Endodermal cell (in vitro differentiated cells): ENCODE measurements at regions not wholly inside any gene's neighbourhood (a gene's known extent, or its start where the extent isn't known, plus 50 kb on each side); places are given as distances from the start of the nearest gene placed in this dataset.

Source experiments
- DNase-seq: peaks from one replicate; pipeline ENCODE4 v3.0.0-alpha.2; 2017
- H3K27ac ChIP-seq: 2 replicates; pipeline ENCODE4 v1.5.1; 2013; ENCODE audit warnings: mild to moderate bottlenecking, low read depth, low read length, moderate library complexity
- H3K27me3 ChIP-seq: 2 replicates; pipeline ENCODE4 v1.6.1; 2013; ENCODE audit warnings: mild to moderate bottlenecking, low read length, moderate library complexity; ENCODE audit not compliant: insufficient read depth, control insufficient read depth, poor library complexity, severe bottlenecking
- H3K36me3 ChIP-seq: 2 replicates; pipeline ENCODE4 v1.7.0; 2013; ENCODE audit warnings: mild to moderate bottlenecking, low read length, moderate library complexity; ENCODE audit not compliant: control insufficient read depth, insufficient read depth
- H3K4me1 ChIP-seq: one replicate; pipeline ENCODE4 v1.7.0; 2013; ENCODE audit warnings: low read length; ENCODE audit not compliant: control insufficient read depth, insufficient read depth
- H3K4me3 ChIP-seq: 2 replicates; pipeline ENCODE4 v1.5.1; 2013; ENCODE audit warnings: mild to moderate bottlenecking, low read length, moderate library complexity
- H3K9ac ChIP-seq: 2 replicates; pipeline ENCODE4 v1.6.1; 2013; ENCODE audit warnings: mild to moderate bottlenecking, low read length, moderate library complexity; ENCODE audit not compliant: poor library complexity, severe bottlenecking; ENCODE audit errors: extremely low read depth
- H3K9me3 ChIP-seq: 2 replicates; pipeline ENCODE4 v1.6.1; 2013; ENCODE audit warnings: mild to moderate bottlenecking, low read length, moderate library complexity; ENCODE audit not compliant: control insufficient read depth
- H3K27ac Mint-ChIP-seq: 2 replicates; pipeline ENCODE4 v1.8.0; 2020; ENCODE audit warnings: mixed read lengths
- H3K27me3 Mint-ChIP-seq: 2 replicates; pipeline ENCODE4 v1.8.0; 2021; ENCODE audit warnings: mild to moderate bottlenecking, mixed read lengths; ENCODE audit not compliant: insufficient read depth
- H3K36me3 Mint-ChIP-seq: 2 replicates; pipeline ENCODE4 v1.8.0; 2020; ENCODE audit warnings: low read depth, mixed read lengths
- H3K4me1 Mint-ChIP-seq: 2 replicates; pipeline ENCODE4 v1.8.0; 2020; ENCODE audit warnings: mixed read lengths
- H3K4me3 Mint-ChIP-seq: 2 replicates; pipeline ENCODE4 v1.8.0; 2020; ENCODE audit warnings: mild to moderate bottlenecking, moderate library complexity, mixed read lengths
- H3K9me3 Mint-ChIP-seq: 2 replicates; pipeline ENCODE4 v1.8.0; 2020; ENCODE audit warnings: mild to moderate bottlenecking, mixed read lengths
- CTCF ChIP-seq: fragments of 200-600 bp; sonication (generic); conservative IDR thresholded peaks from 2 replicates; pipeline ENCODE4 v1.5.0; 2021; ENCODE audit warnings: antibody characterized with exemption, mild to moderate bottlenecking
- WGBS, 2 experiments: methylation state at CpG; one replicate each; pipeline versions ENCODE4 v1.1.5 to v1.1.7; 2013; ENCODE audit warnings: missing lambda C conversion rate in 2 of 2, mixed read lengths in 1 of 2; ENCODE audit not compliant: insufficient coverage in 1 of 2, insufficient read length in 1 of 2; 5-methylcytosine and 5-hydroxymethylcytosine counted together

GRCh38 chr2:161033059-161033660, 127.1 kb upstream of the TANK start:
- Mint-ChIP-seq H3K27ac (no peak overlapping the region), H3K4me3 (no peak overlapping the region), H3K4me1 (no peaks in the 10 kb centered on the region), H3K27me3 (no peaks in the 10 kb centered on the region), H3K9me3 (peaks cover 3% of the 10 kb centered on the region), H3K36me3 (no peaks in the 10 kb centered on the region)
- Histone ChIP-seq H3K4me1 (no peaks in the 10 kb centered on the region), H3K27me3 (no peaks in the 10 kb centered on the region), H3K9me3 (no peaks in the 10 kb centered on the region), H3K4me3 (no peak overlapping the region), H3K36me3 (no peaks in the 10 kb centered on the region), H3K9ac (no peak overlapping the region), H3K27ac (no peak overlapping the region)
- TF ChIP-seq CTCF, result no peak
- DNase-seq, result no peak
- 80 to 86% methylated on average over 1 to 2 of the region's 2 CpGs for WGBS, 2 experiments

DNA sequence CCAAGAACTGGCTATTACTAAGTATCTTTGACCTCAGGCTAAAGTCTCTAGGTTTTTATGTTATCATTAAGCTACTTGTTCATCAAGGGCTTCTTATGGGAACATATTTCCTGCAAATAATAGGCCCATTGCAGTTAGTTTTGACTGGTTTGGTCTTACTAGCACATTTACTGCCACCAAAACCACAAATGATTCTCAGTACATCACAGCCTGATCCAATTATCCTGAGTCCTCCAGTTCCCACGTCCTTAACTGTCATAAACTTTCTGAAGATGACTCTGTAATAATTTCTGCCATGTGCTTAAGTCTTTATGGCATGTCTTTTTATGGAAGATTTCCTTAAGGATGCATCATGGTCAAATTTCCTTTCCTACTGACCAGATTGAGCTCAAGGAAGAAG, 123.3 kb upstream of the TANK start:
- H3K36me3 Mint-ChIP-seq, result no peaks in the 10 kb centered on the region
- H3K36me3 ChIP-seq, result no peaks in the 10 kb centered on the region

GRCh38 chr2:161039071-161039470, 121.2 kb upstream of the TANK start:
- no peak for DNase-seq
- H3K27me3 Mint-ChIP-seq, result no peaks in the 10 kb centered on the region
- Histone ChIP-seq H3K9me3 (no peaks in the 10 kb centered on the region), H3K27me3 (no peaks in the 10 kb centered on the region), H3K4me1 (no peaks in the 10 kb centered on the region), H3K4me3 (no peak overlapping the region), H3K27ac (no peak overlapping the region), H3K9ac (no peak overlapping the region), H3K36me3 (no peaks in the 10 kb centered on the region)
- no peaks in the 10 kb centered on the region for H3K36me3 Mint-ChIP-seq
- no peaks in the 10 kb centered on the region for H3K4me1 Mint-ChIP-seq
- no peak overlapping the region for H3K27ac Mint-ChIP-seq
- H3K9me3 Mint-ChIP-seq, result peaks cover 3% of the 10 kb centered on the region
- 82 to 94% methylated on average over 3 to 5 of the region's 5 CpGs for WGBS, 2 experiments
- no peak overlapping the region for H3K4me3 Mint-ChIP-seq
- no peak for TF ChIP-seq CTCF

More for the DNA sequence above, 123.3 kb upstream of the TANK start:
- H3K9me3 Mint-ChIP-seq, result peaks cover 3% of the 10 kb centered on the region
- 95% methylated on average over 1 of the region's 1 CpG; no CpG with 5 or more reads in 1 of the 2 experiments for WGBS, 2 experiments
- no peaks in the 10 kb centered on the region for H3K27me3 Mint-ChIP-seq
- no peak overlapping the region for H3K4me3 ChIP-seq
- no peak overlapping the region for H3K9ac ChIP-seq
- no peak for TF ChIP-seq CTCF
- H3K27me3 ChIP-seq, result no peaks in the 10 kb centered on the region
- no peaks in the 10 kb centered on the region for H3K4me1 ChIP-seq
- no peak for DNase-seq
- no peaks in the 10 kb centered on the region for H3K9me3 ChIP-seq
- no peak overlapping the region for H3K4me3 Mint-ChIP-seq
- H3K4me1 Mint-ChIP-seq, result no peaks in the 10 kb centered on the region
- no peak overlapping the region for H3K27ac Mint-ChIP-seq
- no peak overlapping the region for H3K27ac ChIP-seq
